ENCODE measurements at regions not wholly inside any gene's neighbourhood (a gene's known extent, or its start where the extent isn't known, plus 50 kb on each side); places are given as distances from the start of the nearest gene placed in this dataset.
"Not testable (repeated sequence)": the region's sequence is repeated elsewhere in the genome, so short reads cannot be mapped to it uniquely, and the experiment has no call there.

- not testable (repeated sequence) for DNase-seq (ENCODE audit: low spot score)
Observed at GRCh38 chr1:143764831-143765230, 207.0 kb downstream of the FAM72C start.

- DNase-seq (ENCODE audit: low spot score): not testable (repeated sequence)
Observed at GRCh38 chr1:143760366-143760765, 211.4 kb downstream of the FAM72C start.

GRCh38 chr1:143755961-143756360 lies 215.8 kb downstream of the FAM72C start:
- DNase-seq (ENCODE audit: low spot score): not testable (repeated sequence)

GRCh38 chr1:143748906-143749305 lies 222.9 kb downstream of the FAM72C start:
- DNase-seq (ENCODE audit: low spot score): no peak

GRCh38 chr1:143736562-143736961 lies 235.2 kb downstream of the FAM72C start:
- no peak for DNase-seq (ENCODE audit: low spot score)

GRCh38 chr1:143735764-143736461 lies 235.9 kb downstream of the FAM72C start:
- DNase-seq (ENCODE audit: low spot score): no peak

- DNase-seq (ENCODE audit: low spot score): not testable (repeated sequence)
Observed at GRCh38 chr1:143734261-143734660, 237.5 kb downstream of the FAM72C start.

GRCh38 chr1:143730890-143731289 lies 240.9 kb downstream of the FAM72C start:
- not testable (repeated sequence) for DNase-seq (ENCODE audit: low spot score)

- DNase-seq (ENCODE audit: low spot score): not testable (repeated sequence)
Observed at GRCh38 chr1:143729449-143730111, 242.2 kb downstream of the FAM72C start.

- not testable (repeated sequence) for DNase-seq (ENCODE audit: low spot score)
Observed at GRCh38 chr1:143728802-143729448, 242.9 kb downstream of the FAM72C start.

GRCh38 chr1:143727263-143727662 lies 244.5 kb downstream of the FAM72C start:
- DNase-seq (ENCODE audit: low spot score): no peak

GRCh38 chr1:143721024-143721373 lies 250.8 kb downstream of the FAM72C start:
- no peak for DNase-seq (ENCODE audit: low spot score)

- DNase-seq (ENCODE audit: low spot score): no peak
Observed at GRCh38 chr1:143720087-143721023, 251.4 kb downstream of the FAM72C start.

GRCh38 chr1:143718524-143718923 lies 253.3 kb downstream of the FAM72C start:
- no peak for DNase-seq (ENCODE audit: low spot score)

GRCh38 chr1:143718021-143718420 lies 253.8 kb downstream of the FAM72C start:
- no peak for DNase-seq (ENCODE audit: low spot score)

- no peak for DNase-seq (ENCODE audit: low spot score)
Observed at GRCh38 chr1:143717434-143717833, 254.4 kb downstream of the FAM72C start.

GRCh38 chr1:143714913-143715312 lies 256.9 kb downstream of the FAM72C start:
- DNase-seq (ENCODE audit: low spot score): not testable (repeated sequence)

- DNase-seq (ENCODE audit: low spot score): not testable (repeated sequence)
Observed at GRCh38 chr1:143709606-143710259, 262.1 kb downstream of the FAM72C start.

GRCh38 chr1:143702739-143703138 lies 269.0 kb downstream of the FAM72C start:
- not testable (repeated sequence) for DNase-seq (ENCODE audit: low spot score)

GRCh38 chr1:143699731-143700130 lies 272.1 kb downstream of the FAM72C start:
- DNase-seq (ENCODE audit: low spot score): no peak

- no peak for DNase-seq (ENCODE audit: low spot score)
Observed at GRCh38 chr1:143699115-143699514, 272.7 kb downstream of the FAM72C start.
